ENCODE measurements at regions not wholly inside any gene's neighbourhood (a gene's known extent, or its start where the extent isn't known, plus 50 kb on each side); places are given as distances from the start of the nearest gene placed in this dataset.

DNA sequence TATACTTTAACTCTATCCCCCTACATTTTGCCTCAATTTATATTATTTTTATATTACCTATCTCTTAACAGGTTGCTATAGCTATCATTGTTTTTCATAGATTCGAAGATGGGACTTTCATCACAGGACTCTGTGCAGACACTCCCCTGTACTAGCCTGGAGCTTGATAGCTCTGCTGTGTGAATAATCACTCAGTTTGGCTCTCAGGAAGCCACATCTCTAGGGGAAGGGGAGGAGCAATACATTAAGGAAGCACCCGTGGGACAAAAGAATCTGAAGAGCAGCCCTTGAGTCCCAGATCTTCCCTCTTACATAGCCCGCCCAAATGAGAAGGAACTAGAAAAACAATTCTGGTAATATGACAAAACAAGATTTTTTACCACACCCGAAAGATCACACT, 114.3 kb upstream of the FXR1 start:
- TF ChIP-seq CTCF (IDR thresholded peaks at IDR 0.05) (no peak), POLR2AphosphoS5 (IDR thresholded peaks at IDR 0.05) (no peak), POLR2A (IDR thresholded peaks at IDR 0.05) (no peak)

All from stomach (tissue), 4 donors.